T follicular helper cell (primary cell): ENCODE measurements at regions not wholly inside any gene's neighbourhood (a gene's known extent, or its start where the extent isn't known, plus 50 kb on each side); places are given as distances from the start of the nearest gene placed in this dataset.
"Not testable (repeated sequence)": the region's sequence is repeated elsewhere in the genome, so short reads cannot be mapped to it uniquely, and the experiment has no call there.

Experiments used
- DNase-seq: peaks from one replicate; pipeline ENCODE4 v3.0.0-alpha.2; 2020; ENCODE audit warnings: low read depth

DNA sequence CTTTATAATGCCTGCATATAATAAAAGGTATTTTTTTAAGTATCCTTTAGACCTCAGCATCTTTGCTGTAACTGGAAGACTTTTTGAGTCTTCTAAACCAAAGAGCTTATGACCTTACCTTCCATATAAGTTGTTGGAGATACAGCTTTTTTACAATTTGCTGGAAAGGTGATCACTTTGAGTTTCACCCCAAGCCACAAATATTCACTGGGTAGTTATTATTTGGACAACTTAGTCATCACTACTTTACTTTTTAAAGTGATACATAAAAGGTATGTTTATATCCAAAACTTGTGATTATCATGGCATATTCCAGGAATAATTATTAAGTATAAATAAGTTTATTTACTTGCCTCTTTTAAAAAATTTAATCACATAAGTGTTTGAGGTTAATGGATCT is 246.7 kb upstream of the NRIP1 start:
- DNase-seq = no peak

DNA sequence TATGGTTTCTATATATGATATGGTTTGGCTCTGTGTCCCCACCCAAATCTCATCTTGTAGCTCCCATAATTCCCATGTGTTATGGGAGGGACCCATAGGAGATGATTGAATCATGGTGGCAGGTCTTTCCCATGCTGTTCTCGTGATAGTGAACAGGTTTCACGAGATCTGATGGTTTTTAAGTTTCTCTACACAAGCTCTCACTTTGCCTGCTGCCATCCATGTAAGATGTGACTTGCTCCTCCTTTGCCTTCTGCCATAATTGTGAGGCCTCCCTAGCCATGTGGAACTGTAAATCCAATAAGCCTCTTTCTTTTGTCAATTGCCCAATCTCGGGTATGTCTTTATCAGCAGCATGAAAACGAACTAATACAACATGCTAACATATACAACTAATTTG is 252.2 kb upstream of the NRIP1 start:
- not testable (repeated sequence) for DNase-seq

DNA sequence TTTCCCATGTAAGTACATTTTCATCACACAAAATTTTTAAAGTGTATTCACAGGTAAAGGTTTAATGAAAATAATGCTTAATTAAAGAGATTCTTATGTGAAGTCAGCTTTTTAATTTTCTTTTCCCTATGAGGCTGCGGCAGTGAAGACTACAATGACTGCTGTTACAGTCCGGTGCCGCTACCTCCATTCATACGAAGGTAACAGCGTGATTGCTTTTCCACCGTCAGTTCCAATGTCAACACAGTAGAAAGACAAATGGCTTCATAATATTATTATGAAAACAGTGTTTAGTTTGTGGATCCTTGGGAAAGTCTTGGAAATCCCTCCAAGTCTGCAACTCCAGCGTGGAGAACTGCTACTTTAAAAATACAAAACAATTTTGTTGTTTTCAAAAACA is 254.9 kb upstream of the NRIP1 start:
- no peak for DNase-seq

DNA sequence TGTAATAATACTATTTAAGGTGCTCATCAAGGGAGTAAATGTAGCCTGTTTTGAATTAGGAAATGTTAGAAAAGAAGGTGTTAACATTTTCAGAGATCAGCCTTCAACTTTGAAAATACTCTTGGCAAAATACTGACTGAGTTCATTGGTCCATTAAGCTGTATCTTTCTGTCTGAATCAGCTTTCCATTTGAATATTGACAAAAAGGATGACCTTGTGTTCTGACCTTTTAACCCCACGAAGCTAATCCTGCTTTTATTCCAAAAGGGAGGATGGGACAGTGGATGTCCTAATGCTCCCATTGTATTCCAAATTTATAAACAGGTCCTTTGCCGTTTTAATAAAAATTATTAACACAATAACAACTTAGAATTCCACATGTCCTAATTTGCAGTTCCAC is 259.7 kb upstream of the NRIP1 start:
- DNase-seq = no peak

DNA sequence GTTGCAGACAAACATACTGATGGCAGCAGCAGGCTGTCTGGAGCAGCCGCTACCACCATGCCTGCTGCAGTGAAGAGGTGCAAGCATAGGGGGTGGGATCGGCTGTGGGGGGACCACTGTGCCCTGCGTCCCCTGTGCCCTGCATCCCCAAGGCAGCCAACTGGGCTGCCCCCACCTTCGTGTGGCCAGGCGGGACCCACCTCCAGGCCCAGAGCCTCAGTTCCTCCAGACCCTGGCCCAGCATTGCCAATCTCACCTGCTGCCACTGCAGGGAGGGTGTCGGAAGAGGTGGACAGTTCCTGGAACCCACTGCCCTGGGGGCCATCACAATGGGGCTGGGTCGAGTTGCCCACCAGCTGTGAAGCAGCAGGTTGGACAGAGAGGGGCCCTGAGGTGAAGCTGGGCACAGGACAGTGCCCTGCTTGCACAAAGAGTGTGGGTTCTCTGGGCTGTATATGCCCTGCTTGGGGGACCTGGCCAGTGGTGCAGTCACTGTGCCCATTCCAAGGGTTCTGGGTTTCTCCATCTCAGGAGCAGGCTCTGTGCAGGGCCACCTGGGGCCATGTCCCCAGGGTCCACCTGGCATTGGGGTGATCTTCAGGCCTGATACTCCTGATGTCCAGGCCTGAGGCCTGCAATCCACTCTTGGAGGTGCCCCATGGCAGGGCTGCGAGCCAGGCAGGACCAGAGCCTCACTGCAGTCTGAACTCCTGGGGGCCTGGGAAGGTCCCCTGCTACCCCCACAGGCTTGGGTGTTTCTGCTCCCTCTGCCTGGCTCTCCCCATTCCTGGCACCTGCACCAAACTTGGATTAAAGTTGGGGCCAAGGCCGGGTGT is 261.4 kb upstream of the NRIP1 start:
- DNase-seq = no peak

DNA sequence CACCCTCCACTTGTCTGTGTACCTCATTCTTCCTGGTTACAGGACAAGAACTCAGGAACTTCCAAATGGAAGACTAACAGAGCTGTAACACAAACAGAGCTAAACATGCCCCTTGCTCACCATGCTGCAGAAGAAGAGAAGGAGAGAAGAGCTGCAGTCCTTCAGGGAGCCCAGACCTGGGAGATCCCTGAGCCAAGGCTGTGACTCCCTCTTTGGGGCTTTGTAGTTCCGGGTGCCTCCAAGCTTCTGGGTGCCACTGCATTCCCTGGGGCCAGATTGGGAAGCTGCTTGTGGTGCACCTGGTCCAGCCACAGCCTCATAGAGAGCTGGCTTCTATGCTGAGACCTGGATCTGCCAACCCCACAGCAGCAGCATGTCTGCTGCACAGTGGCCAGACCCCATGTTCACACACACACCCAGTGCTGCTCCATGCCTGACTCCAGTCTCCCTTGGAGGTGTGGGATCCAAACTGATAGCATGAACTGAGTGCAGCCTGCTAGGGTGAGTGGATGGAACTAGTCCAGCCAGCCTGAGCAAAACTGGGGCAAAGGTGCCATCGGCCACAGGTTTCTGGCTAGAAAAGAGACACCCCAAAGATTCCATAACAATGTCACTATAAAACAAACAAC is 263.0 kb upstream of the NRIP1 start:
- DNase-seq = no peak

DNA sequence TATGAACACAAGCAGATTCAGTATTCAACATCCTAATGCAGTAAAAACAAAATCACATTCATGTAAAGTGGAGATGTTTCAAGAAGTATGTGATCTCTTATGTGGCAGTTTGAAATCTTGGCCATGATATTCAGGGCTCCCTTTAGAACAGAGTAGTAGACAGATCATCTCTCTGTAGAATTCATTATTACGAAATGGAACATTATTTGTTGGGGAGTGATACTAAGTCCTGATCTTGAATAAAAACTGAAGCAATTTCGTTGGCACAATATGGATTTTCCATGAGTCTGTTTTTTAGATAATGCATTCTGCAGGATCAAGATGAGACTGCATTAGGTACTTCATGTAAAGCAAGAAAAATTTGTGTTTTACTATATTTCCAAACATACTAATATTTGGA is 264.4 kb upstream of the NRIP1 start:
- no peak for DNase-seq

DNA sequence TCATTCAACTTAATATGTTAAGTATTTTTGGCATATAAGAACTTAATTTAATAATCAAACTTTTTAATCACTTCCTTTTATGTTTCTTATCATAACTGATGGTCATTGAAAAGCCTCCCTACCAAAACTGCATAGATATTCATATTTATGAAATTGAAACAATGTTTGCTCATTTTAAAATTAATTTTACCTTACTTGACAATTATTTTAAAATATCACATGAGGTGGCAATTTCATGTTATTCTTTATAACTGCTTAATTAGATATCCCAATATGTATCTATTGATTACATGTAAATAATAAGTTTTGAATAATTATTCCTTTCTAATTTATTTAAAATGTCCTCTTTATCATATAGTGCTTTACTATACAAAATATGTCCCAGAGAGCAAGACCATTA is 266.1 kb upstream of the NRIP1 start:
- DNase-seq = no peak

DNA sequence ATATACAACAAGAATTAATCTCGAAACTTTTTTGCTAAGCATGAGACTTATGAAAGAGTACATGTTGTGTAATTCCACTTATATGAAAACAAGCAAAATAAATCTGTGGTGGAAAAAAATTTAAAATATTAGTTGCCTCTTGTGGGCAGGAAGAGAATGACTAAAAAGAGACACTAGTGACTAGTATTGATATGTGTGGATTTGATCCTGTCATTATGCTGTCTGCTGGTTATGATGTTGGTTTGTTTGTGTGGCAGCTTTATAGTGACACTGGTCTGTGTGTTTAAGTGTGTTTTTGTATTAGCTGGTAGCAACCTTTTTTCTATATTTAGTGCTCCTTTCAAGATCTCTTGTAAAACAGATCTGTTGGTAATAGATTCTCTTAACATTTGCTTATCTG is 267.8 kb upstream of the NRIP1 start:
- DNase-seq = no peak

DNA sequence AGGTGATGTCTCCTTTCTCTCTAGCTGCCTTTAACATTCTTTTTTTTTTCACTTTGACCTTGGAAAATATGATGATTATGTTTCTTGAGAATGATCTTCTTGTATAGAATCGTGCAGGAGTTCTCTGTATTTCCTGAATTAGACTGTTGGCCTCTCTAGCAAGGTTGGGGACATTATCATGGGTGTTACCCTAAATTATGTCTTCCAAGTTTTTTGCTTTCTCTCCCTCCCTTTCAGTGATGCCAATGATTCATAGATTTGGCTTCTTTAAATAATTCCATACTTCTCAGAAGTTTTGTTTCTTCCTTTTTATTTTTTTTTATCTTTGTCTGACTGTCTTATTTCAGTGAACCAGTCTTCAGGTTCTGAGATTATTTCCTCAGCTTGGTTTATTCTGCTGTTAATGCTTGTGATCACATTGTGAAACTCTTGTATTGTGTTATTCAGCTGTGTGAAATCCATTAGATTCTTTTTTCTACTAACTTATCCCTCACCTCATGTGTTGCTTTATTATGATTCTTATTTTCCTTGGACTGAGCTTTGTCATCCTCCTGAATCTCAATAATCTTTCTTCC is 268.4 kb upstream of the NRIP1 start:
- DNase-seq = no peak

DNA sequence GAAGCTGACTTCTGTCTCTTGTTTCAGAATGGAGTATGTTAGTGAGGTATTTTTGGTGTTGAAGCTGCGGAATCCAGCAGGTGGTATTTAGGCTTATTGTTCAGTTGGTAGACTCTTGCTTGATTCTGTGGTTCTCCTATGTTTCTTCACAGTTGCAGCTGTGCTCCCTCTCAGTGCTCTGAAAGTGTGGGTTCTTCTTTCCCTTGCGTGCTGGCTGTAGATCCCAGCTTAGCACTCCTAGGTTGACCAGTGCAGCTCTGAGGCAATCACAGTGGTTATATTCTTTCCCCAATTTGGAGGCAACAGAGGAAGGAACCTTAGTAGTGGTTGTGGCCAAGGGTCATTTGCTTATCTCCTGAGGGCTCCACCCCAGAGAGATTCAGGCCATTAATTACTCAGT is 269.2 kb upstream of the NRIP1 start:
- no peak for DNase-seq

DNA sequence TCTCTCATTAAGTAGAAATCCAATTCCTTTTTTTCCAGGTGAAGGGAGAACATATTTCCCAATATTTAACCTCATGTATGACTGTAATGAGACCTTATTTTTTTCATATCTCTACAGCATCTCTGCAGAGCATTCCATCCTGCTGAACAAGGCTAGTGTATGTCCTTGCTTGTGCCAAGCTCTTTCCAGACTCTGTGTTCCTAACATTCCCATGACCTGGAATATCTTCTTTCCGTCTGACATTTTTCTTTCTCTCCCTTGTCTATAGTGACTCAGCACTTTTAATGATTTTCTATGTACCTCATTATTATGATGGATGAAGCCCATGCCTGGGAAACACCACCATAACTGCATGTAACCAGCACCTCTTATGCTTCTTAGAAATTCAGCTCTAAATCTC is 278.3 kb upstream of the NRIP1 start:
- no peak for DNase-seq

DNA sequence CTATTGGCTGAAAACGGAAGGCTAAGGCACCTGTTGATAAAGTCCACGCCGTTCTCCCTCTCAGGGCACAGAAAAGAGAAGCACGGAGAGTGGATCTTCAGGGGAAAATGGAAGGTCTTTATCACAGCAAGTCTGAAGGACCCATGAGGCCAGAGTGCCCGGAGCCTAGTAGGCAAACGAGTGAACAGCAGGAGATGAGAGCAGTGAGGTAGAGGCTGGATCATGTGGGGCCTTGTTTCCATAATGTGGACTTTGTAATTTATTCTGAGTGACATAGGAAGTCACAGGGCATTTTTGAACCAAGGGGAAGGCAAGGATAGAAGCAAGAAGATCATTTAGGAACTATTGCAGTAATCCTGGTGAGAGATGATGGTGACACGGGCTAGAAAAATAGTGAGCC is 287.2 kb upstream of the NRIP1 start:
- DNase-seq = no peak

DNA sequence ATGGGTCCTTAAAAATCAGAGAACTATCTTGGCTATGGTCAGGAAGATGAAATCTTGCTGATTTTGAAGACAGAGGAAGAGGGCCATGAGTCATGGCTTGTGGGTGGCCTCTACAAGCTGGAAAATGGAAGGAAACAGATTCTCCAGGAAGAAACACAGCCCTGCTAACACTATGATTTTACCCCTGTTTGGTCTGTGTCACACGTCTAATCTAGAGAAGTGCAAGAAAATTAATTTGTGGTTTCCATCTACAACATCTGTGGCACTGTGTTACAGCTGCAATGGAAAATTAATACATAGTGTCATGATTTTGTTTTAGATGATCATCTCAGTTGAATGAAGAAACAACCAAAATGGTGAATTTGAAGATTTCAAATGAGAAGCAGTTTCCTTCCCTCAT is 288.7 kb upstream of the NRIP1 start:
- DNase-seq = no peak

DNA sequence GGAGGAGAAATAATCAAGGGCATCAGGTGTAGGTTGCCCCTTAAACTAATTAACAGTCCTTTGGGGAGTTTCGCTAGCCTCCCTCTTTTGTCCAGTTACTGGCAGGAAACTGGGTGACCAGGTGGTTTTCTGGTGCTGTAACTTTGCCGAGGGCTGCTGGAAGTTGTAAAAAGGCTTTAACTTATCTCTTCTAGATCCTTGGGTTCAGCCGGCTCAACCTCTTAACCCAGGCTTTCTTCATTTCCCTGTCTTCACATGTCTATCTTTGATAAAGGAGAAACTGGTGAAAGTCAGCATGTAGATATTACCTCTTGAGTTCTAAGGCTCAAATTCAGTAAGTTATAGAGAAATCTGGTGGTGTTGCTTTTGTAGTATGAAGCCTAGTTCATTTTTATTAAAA is 289.7 kb upstream of the NRIP1 start:
- no peak for DNase-seq

DNA sequence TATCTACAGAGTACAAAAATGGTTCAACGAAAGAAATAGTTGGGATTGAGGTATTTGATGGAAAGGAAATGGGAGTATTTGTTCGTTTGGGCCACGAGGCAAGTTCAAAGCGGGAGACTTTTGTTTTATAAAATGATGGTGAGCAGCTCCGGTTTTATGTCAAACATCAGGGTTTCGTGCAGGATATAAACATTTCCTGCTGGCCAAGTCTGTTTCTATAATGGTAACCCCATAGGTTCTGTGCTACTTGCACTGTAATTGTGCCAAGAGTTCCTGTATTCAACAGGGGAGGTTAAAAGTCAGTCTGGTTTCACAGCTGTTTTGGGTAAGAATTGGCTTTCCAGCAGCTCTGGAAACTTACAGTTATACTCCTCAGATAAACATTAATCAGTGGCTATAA is 290.3 kb upstream of the NRIP1 start:
- DNase-seq = no peak

DNA sequence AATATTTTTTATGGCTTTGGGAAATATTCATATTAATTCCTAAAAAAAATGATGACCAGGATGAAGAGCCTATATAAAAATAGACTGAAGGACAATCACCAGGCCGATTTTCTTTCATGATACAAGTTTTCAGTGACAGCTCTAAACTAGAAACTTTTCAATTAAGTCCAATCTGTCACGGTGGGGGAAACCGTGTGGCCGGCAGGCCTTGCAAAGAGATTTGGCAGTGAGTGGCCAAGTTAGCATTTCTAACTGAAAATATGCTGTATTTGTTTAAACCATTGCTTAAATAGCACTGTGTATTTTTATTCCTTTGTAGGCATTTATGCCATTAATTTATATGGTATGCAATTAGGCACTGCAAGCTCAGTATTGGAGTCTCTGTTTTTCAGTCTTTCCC is 294.5 kb upstream of the NRIP1 start:
- DNase-seq = no peak

DNA sequence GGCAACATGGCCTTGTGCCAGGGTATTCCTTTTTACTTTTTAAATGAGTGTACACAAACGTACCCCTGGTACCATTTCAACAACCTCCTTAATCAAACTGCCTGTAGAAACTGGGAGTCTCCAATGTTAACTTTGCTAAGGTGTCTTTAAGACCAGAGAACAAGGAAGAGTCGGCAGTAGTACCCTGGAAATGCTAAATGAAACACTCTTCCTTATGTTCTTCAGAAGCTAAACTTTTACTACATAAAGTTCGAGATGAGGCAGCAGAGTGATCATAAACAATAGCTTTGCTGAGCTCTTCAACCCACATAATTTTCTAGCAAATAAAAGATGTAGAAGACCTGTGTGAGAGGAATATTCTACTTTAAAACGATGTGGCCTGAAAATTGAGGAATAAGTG is 297.7 kb upstream of the NRIP1 start:
- DNase-seq = no peak

DNA sequence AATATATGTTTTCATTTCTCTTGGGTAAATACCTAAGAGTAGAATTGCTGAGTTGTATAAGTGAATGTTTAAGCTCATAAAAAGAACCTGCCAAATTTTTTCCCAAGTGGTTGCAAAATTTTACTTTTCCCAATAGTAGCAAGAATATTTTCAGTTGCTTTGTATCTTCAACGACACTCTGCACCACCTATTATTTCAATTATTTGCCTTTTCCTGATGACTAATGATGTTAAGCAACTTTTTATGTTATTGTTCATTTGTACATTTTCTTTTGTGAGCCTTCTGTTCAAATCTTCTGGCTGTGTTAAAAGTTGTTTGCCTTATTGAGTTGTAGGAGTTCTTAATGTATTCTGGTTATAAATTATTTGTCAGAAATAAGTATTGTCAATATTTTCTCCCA is 299.1 kb upstream of the NRIP1 start:
- no peak for DNase-seq

DNA sequence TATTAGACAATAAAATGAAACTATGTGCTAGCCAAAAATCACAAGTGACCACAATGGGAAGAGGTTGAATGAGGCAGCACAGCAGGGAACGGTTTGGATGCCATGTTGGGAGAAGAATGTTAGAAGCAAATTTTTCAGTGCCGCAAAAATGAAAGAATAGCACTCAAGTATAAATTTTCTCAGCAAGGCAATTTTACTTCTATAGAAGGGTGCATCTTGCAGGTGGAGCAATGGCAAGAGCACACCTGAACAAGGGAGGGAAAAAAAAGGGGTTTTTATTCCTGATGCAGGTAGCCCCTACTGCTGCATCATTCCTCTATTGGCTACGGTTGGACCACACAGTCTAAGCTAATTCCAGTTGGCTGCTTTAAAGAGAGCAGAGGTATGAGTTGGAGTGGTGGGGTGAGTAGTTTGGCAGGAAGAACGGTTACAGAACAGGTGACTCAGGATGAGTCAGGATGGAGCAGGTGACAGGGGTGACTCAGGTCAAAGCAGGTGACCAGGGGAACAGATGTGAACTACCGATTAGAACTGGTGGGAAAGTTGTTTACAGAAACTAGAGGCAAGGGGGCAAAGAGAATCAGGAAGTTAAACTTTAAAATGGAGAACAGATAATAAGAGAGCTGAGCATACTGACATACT is 301.1 kb upstream of the NRIP1 start:
- DNase-seq = no peak

DNA sequence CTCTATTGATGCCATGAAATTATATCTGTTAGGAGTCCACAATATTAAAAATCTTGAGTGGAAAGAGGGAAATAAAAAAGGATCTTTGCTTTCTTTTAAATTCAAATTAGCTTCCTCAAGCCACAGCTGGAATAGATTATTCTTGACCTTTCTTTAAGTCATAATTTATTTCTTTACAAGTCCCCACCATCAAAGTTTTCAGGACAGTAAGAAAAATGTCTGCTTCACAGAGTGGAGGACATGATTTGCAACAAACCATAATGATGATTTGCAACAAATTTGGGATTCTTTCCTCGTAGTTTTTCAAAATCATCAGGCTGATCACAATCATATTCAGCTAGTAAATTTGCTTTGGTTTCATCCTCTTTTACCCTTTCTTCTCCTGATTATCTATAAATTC is 301.8 kb upstream of the NRIP1 start:
- DNase-seq = no peak

DNA sequence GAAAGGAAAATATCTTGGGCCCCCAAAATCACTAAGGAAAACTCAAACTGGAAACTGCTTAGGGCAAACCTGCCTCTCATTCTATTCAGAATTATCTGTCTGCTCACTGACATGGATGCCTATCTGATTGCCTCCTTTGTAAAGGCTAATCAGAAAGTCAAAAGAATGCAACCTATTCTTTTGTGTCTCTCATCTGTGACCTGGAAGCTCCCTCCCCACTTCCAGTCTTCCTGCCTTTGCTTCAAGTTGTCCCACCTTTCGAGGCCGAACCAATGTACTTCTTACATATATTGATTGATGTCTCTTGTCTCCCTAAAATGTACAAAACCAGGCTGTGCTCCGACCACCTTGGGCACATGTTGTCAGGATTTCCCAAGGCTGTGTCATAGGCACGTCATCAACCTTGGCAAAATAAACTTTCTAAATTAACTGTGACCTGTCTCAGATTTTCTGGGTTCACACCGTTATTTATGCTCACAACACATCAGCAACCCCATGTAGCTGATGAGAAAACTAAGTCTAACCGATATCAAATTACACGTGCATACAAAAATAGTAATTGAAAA is 302.3 kb upstream of the NRIP1 start:
- DNase-seq = no peak

DNA sequence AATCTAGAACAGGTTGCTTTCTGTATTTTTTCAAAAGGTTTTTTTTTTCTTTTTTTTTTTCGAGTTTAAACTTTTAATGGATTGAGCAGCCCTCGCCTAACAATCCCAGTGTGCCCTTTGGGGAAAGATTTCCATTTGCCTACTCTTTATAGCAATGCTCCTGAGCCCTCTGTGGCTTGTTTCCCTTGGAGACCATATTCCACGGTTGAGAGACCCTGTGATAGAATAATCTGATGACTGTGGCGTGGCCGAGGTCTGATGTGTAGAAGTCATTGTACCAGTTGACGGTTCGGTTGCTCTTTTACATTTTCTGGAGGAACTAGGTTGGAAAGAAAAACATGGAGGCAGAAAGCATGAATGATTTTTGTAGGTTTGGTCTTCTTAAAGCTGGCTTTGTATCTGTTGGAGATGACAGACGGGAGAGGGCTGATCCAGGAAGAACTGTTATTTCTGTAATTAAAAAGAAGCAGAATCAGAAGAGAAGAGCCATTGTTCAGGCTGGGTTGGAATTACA is 305.7 kb upstream of the NRIP1 start:
- no peak for DNase-seq
